ENCODE measurements at regions not wholly inside any gene's neighbourhood (a gene's known extent, or its start where the extent isn't known, plus 50 kb on each side); places are given as distances from the start of the nearest gene placed in this dataset.
"Not testable (repeated sequence)": the region's sequence is repeated elsewhere in the genome, so short reads cannot be mapped to it uniquely, and the experiment has no call there.

DNA sequence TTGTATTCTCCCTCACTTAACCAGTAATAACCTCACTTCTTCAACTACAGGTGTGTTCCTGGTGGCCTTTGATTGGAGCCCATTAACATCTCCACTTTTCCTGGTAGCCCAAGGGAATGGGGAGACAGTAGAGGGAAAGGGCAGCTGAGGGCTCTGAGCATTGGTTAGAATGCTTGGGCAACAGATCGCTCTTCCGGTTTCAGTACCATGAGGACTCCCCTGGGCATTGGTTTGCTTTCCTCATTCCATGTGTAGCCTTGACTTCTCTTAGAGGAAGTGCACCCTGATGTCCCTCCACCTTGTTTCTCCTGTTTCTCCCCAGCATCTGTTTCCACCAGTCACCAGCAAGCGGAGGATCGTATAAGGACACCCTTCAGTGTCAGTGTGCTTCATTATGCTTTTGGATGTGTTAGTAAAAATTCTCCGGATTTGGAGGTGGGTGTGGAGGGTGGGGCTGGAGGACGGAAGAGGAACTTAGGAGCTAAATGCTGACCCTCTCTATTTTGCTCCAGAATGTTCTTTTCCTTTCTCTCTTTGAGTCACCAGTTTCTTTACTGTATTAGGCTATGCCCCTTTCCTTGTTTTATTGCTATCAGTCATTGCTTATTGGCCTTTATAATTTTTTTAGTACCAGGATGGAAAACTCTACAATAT, 50.6 kb upstream of the ZNG1B start:
- in situ Hi-C loops (cut with MboI; ENCODE audit: low pct_unique_long_range_greater_than_20kb in 2 of 9, low sequenced_read_pairs in 9 of 9, unreplicated experiment in 9 of 9): loop anchor here in 1 of 9 experiments (25.0 kb wide), 1 partner anchor 250 kb away; the partner anchor contains the start of gene IL1RN
- H3K4me3 ChIP-seq; H3K27ac ChIP-seq; H3K4me1 ChIP-seq (replicated peaks in 1 of 2); ATAC-seq (replicated peaks in 6 of 8): not testable (repeated sequence)
- 63 to 100% (median 83%) methylated on average over 1 to 4 of the region's 6 CpGs; no CpG with 5 or more reads in 4 of the 10 experiments for WGBS, 10 experiments

GRCh38 chr2:113379621-113380020, 57.9 kb upstream of the ZNG1B start:
- WGBS, 10 experiments: 0 to 100% (median 94%) methylated on average over 1 to 2 of the region's 2 CpGs; no CpG with 5 or more reads in 1 of the 10 experiments
- ATAC-seq (replicated peaks in 6 of 8); H3K27ac ChIP-seq; H3K4me3 ChIP-seq; H3K4me1 ChIP-seq (replicated peaks in 1 of 2): not testable (repeated sequence)
- in situ Hi-C loops (cut with MboI; ENCODE audit: low pct_unique_long_range_greater_than_20kb in 2 of 9, low sequenced_read_pairs in 9 of 9, unreplicated experiment in 9 of 9): loop anchor here in 1 of 9 experiments (25.0 kb wide), 1 partner anchor 242 kb away; the partner anchor contains the start of gene IL1RN

GRCh38 chr2:113376913-113377445, 60.5 kb upstream of the ZNG1B start:
- in situ Hi-C loops (cut with MboI; ENCODE audit: low pct_unique_long_range_greater_than_20kb in 2 of 9, low sequenced_read_pairs in 9 of 9, unreplicated experiment in 9 of 9): loop anchor here in 1 of 9 experiments (25.0 kb wide), 1 partner anchor 240 kb away; the partner anchor contains the start of gene IL1RN
- ATAC-seq (replicated peaks in 6 of 8): no peak
- Histone ChIP-seq H3K4me3 (no peak overlapping the region), H3K4me1 (replicated peaks in 1 of 2) (no peaks in the 10 kb centered on the region), H3K27ac (no peak overlapping the region)
- WGBS, 10 experiments: 75 to 100% (median 93%) methylated on average over 1 to 3 of the region's 3 CpGs

DNA sequence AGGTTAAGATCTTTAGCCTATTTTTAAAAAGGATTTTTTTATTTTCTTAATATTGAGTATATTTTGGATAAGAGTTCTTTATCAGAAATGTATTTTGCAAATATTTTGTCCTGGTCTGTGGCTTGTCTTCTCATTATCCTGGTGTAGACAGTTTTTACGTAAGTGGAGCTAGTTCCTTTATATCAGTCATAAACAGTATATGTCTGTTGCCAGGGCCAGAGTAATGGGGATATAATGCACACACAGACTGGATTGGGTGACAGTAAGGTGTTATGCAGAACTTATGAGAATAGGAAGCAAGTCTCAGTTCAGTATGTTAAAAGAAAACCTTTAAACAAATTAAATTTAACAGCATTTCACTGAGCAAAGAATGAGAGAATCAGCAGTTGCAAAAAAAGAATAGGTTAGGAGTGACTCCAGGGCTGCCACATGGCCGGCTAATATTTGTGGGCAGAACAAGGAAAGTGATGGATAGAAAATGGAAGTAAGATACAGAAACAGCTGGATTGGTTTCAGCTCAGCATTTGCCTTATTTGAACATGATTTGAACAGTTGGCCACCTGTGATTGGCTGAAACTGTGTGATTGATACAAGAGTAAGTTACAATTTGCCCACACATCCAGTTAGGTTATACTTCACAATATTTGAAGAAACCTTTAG, 61.1 kb upstream of the ZNG1B start:
- H3K27ac ChIP-seq: no peak overlapping the region
- no peak overlapping the region for H3K4me3 ChIP-seq
- in situ Hi-C loops (cut with MboI; ENCODE audit: low pct_unique_long_range_greater_than_20kb in 2 of 9, low sequenced_read_pairs in 9 of 9, unreplicated experiment in 9 of 9): loop anchor here in 1 of 9 experiments (25.0 kb wide), 1 partner anchor 239 kb away; the partner anchor contains the start of gene IL1RN
- 53 to 100% (median 100%) methylated on average over 1 to 2 of the region's 2 CpGs; no CpG with 5 or more reads in 1 of the 10 experiments for WGBS, 10 experiments
- H3K4me1 ChIP-seq (replicated peaks in 1 of 2): no peaks in the 10 kb centered on the region
- ATAC-seq (replicated peaks in 6 of 8): no peak

GRCh38 chr2:113374857-113375256, 62.6 kb upstream of the ZNG1B start:
- H3K4me3 ChIP-seq; H3K4me1 ChIP-seq (replicated peaks in 1 of 2); H3K27ac ChIP-seq: not testable (repeated sequence)
- peak in 2 of 8 experiments; percentile 27 to 69 for ATAC-seq (replicated peaks in 6 of 8)
- in situ Hi-C loops (cut with MboI; ENCODE audit: low pct_unique_long_range_greater_than_20kb in 2 of 9, low sequenced_read_pairs in 9 of 9, unreplicated experiment in 9 of 9): loop anchor here in 6 of 9 experiments (25.0 kb wide), 4 partner anchors 113 to 238 kb away; partner anchors contain the start of gene IL1RN (in 4 of the 6)
- 0 to 60% (median 31%) methylated on average over 1 to 4 of the region's 4 CpGs; no CpG with 5 or more reads in 6 of the 10 experiments for WGBS, 10 experiments

DNA sequence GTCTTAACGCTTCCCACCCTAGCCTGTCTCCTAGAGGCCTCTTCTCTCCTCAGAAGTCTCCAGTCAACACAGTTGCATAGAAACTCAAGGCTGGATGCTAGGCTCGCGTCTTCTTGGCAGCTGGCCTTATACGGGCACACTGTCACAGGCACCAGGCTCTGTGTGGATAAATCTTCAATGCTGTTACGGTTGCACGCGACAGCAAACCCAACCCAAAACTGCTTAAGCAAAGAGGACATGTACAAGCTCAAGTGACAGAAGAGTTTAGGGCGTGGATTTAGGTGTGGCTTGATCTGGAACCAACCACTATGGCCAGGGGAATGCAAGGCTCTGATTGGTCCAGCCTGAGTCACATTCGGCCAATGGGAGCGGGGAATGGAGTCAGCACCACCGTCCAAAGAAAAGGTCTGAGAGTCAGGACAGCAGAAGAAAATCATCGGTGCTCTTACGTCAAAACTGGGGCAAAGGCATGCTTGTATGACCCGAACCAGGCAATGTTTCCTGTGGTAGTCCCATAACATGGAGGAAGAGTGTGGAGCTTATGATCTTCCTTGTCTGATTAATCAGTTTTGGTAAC, 65.1 kb upstream of the ZNG1B start:
- WGBS, 10 experiments: 73 to 100% (median 84%) methylated on average over 2 to 10 of the region's 14 CpGs; no CpG with 5 or more reads in 3 of the 10 experiments
- in situ Hi-C loops (cut with MboI; ENCODE audit: low pct_unique_long_range_greater_than_20kb in 2 of 9, low sequenced_read_pairs in 9 of 9, unreplicated experiment in 9 of 9): loop anchor here in 5 of 9 experiments (25.0 kb wide), 4 partner anchors 110 to 235 kb away; partner anchors contain the start of gene IL1RN (in 3 of the 5)

DNA sequence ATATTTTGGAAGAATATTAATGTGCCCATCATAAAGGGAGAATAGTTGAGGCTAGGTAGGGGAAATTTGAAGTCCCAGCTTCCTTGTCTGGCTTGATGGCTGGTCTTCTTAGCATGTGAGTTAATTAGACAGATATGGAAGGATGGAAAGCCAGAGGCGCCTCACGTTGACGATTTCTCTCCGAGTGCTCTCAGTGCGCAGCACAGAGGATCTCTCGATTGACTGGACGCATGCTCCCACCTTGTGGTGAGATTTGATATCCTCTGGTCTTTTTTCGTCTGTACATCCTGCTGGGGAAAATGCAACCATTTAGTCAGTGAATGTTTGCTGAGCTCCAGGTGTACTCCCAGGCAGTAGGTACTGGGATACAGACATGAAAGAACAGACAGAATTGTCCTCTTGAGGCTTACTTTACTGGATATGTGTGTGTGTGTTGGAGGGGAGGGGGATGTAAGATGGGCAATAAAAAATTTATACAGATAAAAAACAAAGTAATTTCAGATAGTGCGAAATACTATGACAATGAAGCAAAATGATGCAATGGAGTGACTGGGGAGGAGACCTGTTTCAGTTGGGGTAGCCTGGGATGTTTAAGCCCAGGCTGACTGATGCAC, 66.9 kb upstream of the ZNG1B start:
- no peak overlapping the region for H3K4me3 ChIP-seq
- ATAC-seq (replicated peaks in 6 of 8): peak; percentile 83 to 99 (median 93)
- H3K4me1 ChIP-seq (replicated peaks in 1 of 2): no peaks in the 10 kb centered on the region
- no peak overlapping the region for H3K27ac ChIP-seq
- in situ Hi-C loops (cut with MboI; ENCODE audit: low pct_unique_long_range_greater_than_20kb in 2 of 9, low sequenced_read_pairs in 9 of 9, unreplicated experiment in 9 of 9): loop anchor here in 5 of 9 experiments (25.0 kb wide), 4 partner anchors 108 to 233 kb away; partner anchors contain the start of gene IL1RN (in 3 of the 5)
- 0 to 100% (median 20%) methylated on average over 1 to 8 of the region's 9 CpGs; no CpG with 5 or more reads in 2 of the 10 experiments for WGBS, 10 experiments

More for the DNA sequence above, 65.1 kb upstream of the ZNG1B start:
- not testable (repeated sequence) for H3K4me1 ChIP-seq (replicated peaks in 1 of 2); H3K4me3 ChIP-seq; H3K27ac ChIP-seq
- ATAC-seq (replicated peaks in 6 of 8): peak in 1 of 8 experiments; percentile 36

DNA sequence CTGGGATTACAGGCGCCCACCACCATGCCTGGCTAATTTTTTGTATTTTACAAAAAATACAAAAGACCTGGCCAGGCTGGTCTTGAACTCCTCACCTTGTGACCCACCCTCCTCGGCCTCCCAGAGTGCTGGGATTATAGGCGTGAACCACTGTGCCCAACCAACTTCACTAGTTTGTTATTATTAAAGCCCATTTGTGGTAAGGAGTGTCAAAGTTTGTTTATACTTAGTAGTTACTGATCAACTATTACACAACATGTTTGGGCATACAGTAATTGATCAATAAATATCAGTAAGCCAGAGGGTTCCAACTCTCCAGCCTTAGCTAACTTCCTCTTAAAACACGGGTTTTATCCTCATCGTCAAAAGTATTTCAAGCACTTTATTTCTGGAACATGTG, 67.5 kb upstream of the ZNG1B start:
- H3K4me3 ChIP-seq: no peak overlapping the region
- no peak overlapping the region for H3K27ac ChIP-seq
- no peaks in the 10 kb centered on the region for H3K4me1 ChIP-seq (replicated peaks in 1 of 2)
- 0 to 90% (median 67%) methylated on average over 1 to 5 of the region's 5 CpGs; no CpG with 5 or more reads in 2 of the 10 experiments for WGBS, 10 experiments
- in situ Hi-C loops (cut with MboI; ENCODE audit: low pct_unique_long_range_greater_than_20kb in 2 of 9, low sequenced_read_pairs in 9 of 9, unreplicated experiment in 9 of 9): loop anchor here in 5 of 9 experiments (25.0 kb wide), 4 partner anchors 108 to 233 kb away; partner anchors contain the start of gene IL1RN (in 3 of the 5)
- no peak for ATAC-seq (replicated peaks in 6 of 8)

- ATAC-seq (replicated peaks in 6 of 8): not testable (repeated sequence)
- in situ Hi-C loops (cut with MboI; ENCODE audit: low pct_unique_long_range_greater_than_20kb in 2 of 9, low sequenced_read_pairs in 9 of 9, unreplicated experiment in 9 of 9): loop anchor here in 5 of 9 experiments (25.0 kb wide), 4 partner anchors 106 to 231 kb away; partner anchors contain the start of gene IL1RN (in 3 of the 5)
These were observed 68.9 kb upstream of the ZNG1B start for GRCh38 chr2:113368581-113368980.

GRCh38 chr2:113366821-113367220, 70.7 kb upstream of the ZNG1B start:
- not testable (repeated sequence) for H3K4me3 ChIP-seq; H3K27ac ChIP-seq; ATAC-seq (replicated peaks in 6 of 8); H3K4me1 ChIP-seq (replicated peaks in 1 of 2)
- WGBS, 10 experiments: 20 to 100% (median 75%) methylated on average over 1 to 4 of the region's 4 CpGs; no CpG with 5 or more reads in 1 of the 10 experiments
- in situ Hi-C loops (cut with MboI; ENCODE audit: low pct_unique_long_range_greater_than_20kb in 2 of 9, low sequenced_read_pairs in 9 of 9, unreplicated experiment in 9 of 9): loop anchor here in 5 of 9 experiments (25.0 kb wide), 4 partner anchors 105 to 230 kb away; partner anchors contain the start of gene IL1RN (in 3 of the 5)

More at GRCh38 chr2:113368581-113368980, 68.9 kb upstream of the ZNG1B start:
- H3K4me3 ChIP-seq; H3K4me1 ChIP-seq (replicated peaks in 1 of 2); H3K27ac ChIP-seq: not testable (repeated sequence)

GRCh38 chr2:113365791-113366190, 71.7 kb upstream of the ZNG1B start:
- not testable (repeated sequence) for ATAC-seq (replicated peaks in 6 of 8)

GRCh38 chr2:113365290-113365689, 72.2 kb upstream of the ZNG1B start:
- H3K4me3 ChIP-seq; H3K27ac ChIP-seq; H3K4me1 ChIP-seq (replicated peaks in 1 of 2); ATAC-seq (replicated peaks in 6 of 8): not testable (repeated sequence)
- in situ Hi-C loops (cut with MboI; ENCODE audit: low pct_unique_long_range_greater_than_20kb in 2 of 9, low sequenced_read_pairs in 9 of 9, unreplicated experiment in 9 of 9): loop anchor here in 5 of 9 experiments (25.0 kb wide), 4 partner anchors 103 to 228 kb away; partner anchors contain the start of gene IL1RN (in 3 of the 5)

More at GRCh38 chr2:113365791-113366190, 71.7 kb upstream of the ZNG1B start:
- not testable (repeated sequence) for H3K4me3 ChIP-seq; H3K4me1 ChIP-seq (replicated peaks in 1 of 2); H3K27ac ChIP-seq
- WGBS, 10 experiments: 91 to 100% (median 100%) methylated on average over 1 to 2 of the region's 2 CpGs; no CpG with 5 or more reads in 7 of the 10 experiments
- in situ Hi-C loops (cut with MboI; ENCODE audit: low pct_unique_long_range_greater_than_20kb in 2 of 9, low sequenced_read_pairs in 9 of 9, unreplicated experiment in 9 of 9): loop anchor here in 5 of 9 experiments (25.0 kb wide), 4 partner anchors 103 to 228 kb away; partner anchors contain the start of gene IL1RN (in 3 of the 5)

Data from motor neuron (in vitro differentiated cells).